ENCODE measurements at regions not wholly inside any gene's neighbourhood (a gene's known extent, or its start where the extent isn't known, plus 50 kb on each side); places are given as distances from the start of the nearest gene placed in this dataset.
A peak's percentile ranks its signal among the peaks of the same experiment; 100 is the strongest.

DNA sequence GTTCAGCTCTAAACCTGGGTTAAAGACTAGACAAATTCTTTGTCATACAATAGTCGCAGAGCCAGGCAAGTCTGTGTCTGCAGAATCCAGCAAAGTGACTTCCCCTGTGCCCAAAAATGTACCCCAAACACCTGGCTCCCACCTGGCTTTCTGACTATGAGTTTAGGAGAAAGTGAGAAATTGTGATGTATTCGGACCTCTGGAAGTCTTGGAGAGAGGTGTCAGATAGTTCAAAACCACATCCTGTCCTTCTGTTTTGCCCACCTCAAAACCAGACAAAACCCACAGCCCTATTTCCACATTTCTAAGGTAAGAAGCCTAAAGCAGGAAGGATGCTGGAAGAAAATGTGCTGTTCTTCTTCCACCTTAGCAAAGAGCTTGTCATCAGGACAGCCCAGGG lies 63.8 kb upstream of the CLMP start:
- H3K36me3 Mint-ChIP-seq (ENCODE audit: low read depth), result no peaks in the 10 kb centered on the region
- peaks cover 36% of the 10 kb centered on the region for H3K9me3 Mint-ChIP-seq
- H3K27me3 Mint-ChIP-seq (ENCODE audit: low read depth, poor library complexity), result peaks cover 10% of the 10 kb centered on the region
- no peak overlapping the region for H3K4me3 Mint-ChIP-seq
- TF ChIP-seq, protein P1, sequence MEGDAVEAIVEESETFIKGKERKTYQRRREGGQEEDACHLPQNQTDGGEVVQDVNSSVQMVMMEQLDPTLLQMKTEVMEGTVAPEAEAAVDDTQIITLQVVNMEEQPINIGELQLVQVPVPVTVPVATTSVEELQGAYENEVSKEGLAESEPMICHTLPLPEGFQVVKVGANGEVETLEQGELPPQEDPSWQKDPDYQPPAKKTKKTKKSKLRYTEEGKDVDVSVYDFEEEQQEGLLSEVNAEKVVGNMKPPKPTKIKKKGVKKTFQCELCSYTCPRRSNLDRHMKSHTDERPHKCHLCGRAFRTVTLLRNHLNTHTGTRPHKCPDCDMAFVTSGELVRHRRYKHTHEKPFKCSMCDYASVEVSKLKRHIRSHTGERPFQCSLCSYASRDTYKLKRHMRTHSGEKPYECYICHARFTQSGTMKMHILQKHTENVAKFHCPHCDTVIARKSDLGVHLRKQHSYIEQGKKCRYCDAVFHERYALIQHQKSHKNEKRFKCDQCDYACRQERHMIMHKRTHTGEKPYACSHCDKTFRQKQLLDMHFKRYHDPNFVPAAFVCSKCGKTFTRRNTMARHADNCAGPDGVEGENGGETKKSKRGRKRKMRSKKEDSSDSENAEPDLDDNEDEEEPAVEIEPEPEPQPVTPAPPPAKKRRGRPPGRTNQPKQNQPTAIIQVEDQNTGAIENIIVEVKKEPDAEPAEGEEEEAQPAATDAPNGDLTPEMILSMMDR (IDR thresholded peaks at IDR 0.05), result no peak
- no peak for DNase-seq
- no peak overlapping the region for H3K27ac Mint-ChIP-seq
- H3K4me1 Mint-ChIP-seq, result peaks cover 40% of the 10 kb centered on the region

DNA sequence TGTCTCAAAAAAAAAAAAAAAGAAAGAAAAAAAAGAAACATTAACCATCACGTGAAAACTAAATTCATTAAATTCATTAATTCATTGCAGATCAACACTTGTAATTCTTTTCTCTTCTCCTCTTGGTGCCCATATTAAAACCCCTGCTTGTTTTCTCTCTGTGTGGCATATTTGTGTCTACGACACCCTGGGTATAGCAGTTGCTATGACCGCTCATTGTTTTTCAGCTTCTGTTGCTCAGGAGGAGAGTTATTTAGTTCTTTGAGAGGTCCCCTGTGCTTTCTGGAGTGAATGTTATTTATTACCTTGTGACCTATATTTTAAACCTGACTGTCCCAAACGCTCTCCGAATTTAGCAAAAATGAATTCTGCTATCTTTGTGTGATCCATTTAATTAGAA lies 62.3 kb upstream of the CLMP start:
- Mint-ChIP-seq H3K27me3 (ENCODE audit: low read depth, poor library complexity) (peaks cover 7% of the 10 kb centered on the region), H3K4me1 (peaks cover 40% of the 10 kb centered on the region), H3K4me3 (no peak overlapping the region), H3K27ac (peak overlapping the region; percentile 30), H3K36me3 (ENCODE audit: low read depth) (no peaks in the 10 kb centered on the region), H3K9me3 (peaks cover 36% of the 10 kb centered on the region)
- DNase-seq, result no peak
- TF ChIP-seq, protein P1 (IDR thresholded peaks at IDR 0.05), result no peak

DNA sequence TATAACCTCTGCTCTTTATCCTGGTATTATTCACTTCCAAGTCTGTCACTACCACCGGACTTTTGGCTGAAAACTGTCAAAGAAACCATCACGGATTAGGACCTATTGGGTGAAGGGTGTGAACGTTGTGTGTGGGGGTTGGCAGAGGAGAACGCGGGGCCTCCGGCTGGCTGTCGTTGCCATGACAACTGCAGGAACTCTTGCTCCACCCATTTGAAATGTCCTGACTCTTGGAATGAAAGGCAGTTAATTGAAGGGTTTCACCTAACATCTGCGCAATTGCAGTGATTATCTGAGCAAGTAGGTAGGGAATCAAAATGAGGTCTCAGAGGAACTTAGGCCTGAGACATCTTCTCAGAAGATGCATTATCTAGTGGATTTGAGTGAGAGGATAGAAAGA lies 60.9 kb upstream of the CLMP start:
- peak; percentile 58 for DNase-seq
- peak overlapping the region; percentile 10 for H3K27ac Mint-ChIP-seq
- H3K9me3 Mint-ChIP-seq, result peaks cover 32% of the 10 kb centered on the region

DNA sequence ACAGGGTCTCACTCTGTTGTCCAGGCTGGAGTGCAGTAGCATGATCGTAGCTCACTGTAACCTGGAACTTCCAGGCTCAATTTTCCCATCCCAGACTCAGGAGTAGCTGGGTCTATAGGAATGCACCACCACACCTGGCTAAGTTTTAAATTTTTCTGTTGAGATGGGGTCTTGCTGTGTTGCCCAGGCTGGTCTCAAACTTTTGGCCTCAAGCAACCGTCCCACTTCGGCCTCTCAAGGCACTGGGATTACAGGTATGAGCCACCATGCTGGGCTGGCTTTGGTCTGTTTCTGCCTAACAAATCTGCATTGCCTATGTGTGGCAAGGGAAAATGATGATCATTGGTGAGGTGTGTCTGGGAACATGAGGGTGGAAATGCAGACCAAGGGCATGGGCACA lies 59.3 kb upstream of the CLMP start:
- TF ChIP-seq, protein P1 (IDR thresholded peaks at IDR 0.05), result no peak
- no peak for DNase-seq
- H3K27ac Mint-ChIP-seq, result peak overlapping the region; percentile 90
- peaks cover 26% of the 10 kb centered on the region for H3K9me3 Mint-ChIP-seq
- peaks cover 4% of the 10 kb centered on the region for H3K27me3 Mint-ChIP-seq (ENCODE audit: low read depth, poor library complexity)
- no peaks in the 10 kb centered on the region for H3K36me3 Mint-ChIP-seq (ENCODE audit: low read depth)
- no peak overlapping the region for H3K4me3 Mint-ChIP-seq
- H3K4me1 Mint-ChIP-seq, result peaks cover 51% of the 10 kb centered on the region

More for the DNA sequence above, 60.9 kb upstream of the CLMP start:
- Mint-ChIP-seq H3K4me1 (peaks cover 41% of the 10 kb centered on the region), H3K36me3 (ENCODE audit: low read depth) (no peaks in the 10 kb centered on the region), H3K4me3 (peak overlapping the region; percentile 51), H3K27me3 (ENCODE audit: low read depth, poor library complexity) (peaks cover 7% of the 10 kb centered on the region)
- TF ChIP-seq, protein P1 (IDR thresholded peaks at IDR 0.05), result no peak

DNA sequence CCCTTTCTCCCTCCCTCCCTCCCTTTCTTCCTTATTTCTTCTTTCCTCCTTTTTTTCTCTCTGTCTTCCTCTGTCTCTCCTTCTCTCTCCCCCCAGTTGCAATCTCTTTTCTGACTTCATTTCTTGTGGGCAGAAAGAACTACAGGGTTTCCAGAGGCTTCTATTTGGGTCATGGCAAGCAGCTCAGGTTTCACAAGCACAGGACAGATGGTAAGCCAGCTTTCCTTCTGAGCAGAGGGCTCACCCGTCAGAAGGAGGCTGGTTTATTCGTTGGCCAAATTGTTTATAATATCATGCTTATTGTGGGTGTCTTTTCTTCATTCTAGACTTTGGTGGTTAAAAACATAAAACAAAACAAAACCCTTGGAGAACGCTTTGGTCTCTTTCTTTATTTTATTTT lies 58.9 kb upstream of the CLMP start:
- Mint-ChIP-seq H3K36me3 (ENCODE audit: low read depth) (no peaks in the 10 kb centered on the region), H3K4me3 (no peak overlapping the region), H3K27ac (no peak overlapping the region), H3K27me3 (ENCODE audit: low read depth, poor library complexity) (peaks cover 4% of the 10 kb centered on the region), H3K9me3 (peaks cover 22% of the 10 kb centered on the region), H3K4me1 (peaks cover 55% of the 10 kb centered on the region)
- no peak for DNase-seq
- TF ChIP-seq, protein P1 (IDR thresholded peaks at IDR 0.05), result no peak

DNA sequence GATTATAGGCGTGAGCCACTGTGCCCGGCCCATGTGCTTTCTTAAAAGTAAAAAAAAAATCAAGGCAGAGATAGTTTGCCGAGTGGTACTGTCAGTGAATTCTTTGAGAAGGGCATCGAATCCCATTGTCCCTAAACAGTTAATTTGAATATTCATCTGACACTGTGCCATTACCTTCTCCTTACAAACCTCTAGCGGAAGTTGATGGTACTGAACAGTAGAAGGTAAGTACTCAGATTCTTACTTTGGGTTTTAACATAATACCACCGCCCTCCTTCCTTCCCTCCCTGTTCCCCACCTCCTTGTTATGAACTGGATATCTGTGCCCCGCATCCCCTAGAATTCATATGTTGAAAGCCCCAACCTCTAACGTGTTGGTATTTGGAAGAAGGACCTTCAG lies 58.2 kb upstream of the CLMP start:
- Mint-ChIP-seq H3K4me3 (no peak overlapping the region), H3K4me1 (peaks cover 60% of the 10 kb centered on the region), H3K27me3 (ENCODE audit: low read depth, poor library complexity) (peaks cover 5% of the 10 kb centered on the region), H3K36me3 (ENCODE audit: low read depth) (no peaks in the 10 kb centered on the region), H3K27ac (no peak overlapping the region), H3K9me3 (peaks cover 15% of the 10 kb centered on the region)
- TF ChIP-seq, protein P1 (IDR thresholded peaks at IDR 0.05), result no peak
- DNase-seq, result no peak
